ENCODE measurements at regions not wholly inside any gene's neighbourhood (a gene's known extent, or its start where the extent isn't known, plus 50 kb on each side); places are given as distances from the start of the nearest gene placed in this dataset.

DNA sequence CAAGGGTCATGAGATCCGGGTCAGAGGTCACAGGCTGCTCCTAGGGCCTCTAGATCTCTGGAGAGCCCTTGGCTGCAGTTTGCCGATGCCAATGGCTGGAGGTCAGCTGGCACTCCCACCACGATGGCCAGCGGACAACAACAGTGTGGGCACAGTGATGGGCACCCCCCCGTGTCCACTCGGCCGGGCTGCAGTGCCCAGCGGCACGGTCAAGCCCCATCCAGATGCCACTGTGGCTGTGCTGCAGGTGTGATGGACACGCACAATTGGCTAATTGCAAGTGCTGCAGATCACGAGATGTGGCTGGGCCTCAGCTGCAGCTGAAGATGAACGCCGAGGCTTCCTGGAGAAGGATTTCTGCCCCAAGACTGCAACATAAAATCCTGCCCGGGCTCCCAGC lies 80.7 kb downstream of the PDGFA start:
- H3K9me3 ChIP-seq (ENCODE audit: control insufficient read depth, insufficient read depth, low read depth, low read length) = no peaks in the 10 kb centered on the region
- POLR2A ChIA-PET = no interaction called here
- H3K36me3 ChIP-seq (ENCODE audit: control insufficient read depth in 2 of 2, insufficient read depth in 1 of 2, low read length in 2 of 2) = no peaks in the 10 kb centered on the region
- TF ChIP-seq ZNF660 (tag by site-specific recombination; IDR thresholded peaks at IDR 0.05) = no peak
- TF ChIP-seq ZNF610 (tag by site-specific recombination; IDR thresholded peaks at IDR 0.05; ENCODE audit: borderline replicate concordance) = no peak
- no peak for TF ChIP-seq ZBTB20 (tag by site-specific recombination; IDR thresholded peaks at IDR 0.05)
- no peak for TF ChIP-seq KLF9 (tag by site-specific recombination; IDR thresholded peaks at IDR 0.05; ENCODE audit: low read depth)
- no peak for TF ChIP-seq ZNF585B (tag by site-specific recombination; IDR thresholded peaks at IDR 0.05)
- TF ChIP-seq HOXD13 (CRISPR knock-in tag; IDR thresholded peaks at IDR 0.05; ENCODE audit: borderline replicate concordance) = no peak
- no peak for TF ChIP-seq ZNF292 (tag by site-specific recombination; IDR thresholded peaks at IDR 0.05; ENCODE audit: borderline replicate concordance, low read depth)
- TF ChIP-seq ZNF561 (tag by site-specific recombination; IDR thresholded peaks at IDR 0.05; ENCODE audit: borderline replicate concordance) = no peak
- no peak for TF ChIP-seq ZNF629 (tag by site-specific recombination; IDR thresholded peaks at IDR 0.05)
- H3K4me1 ChIP-seq (ENCODE audit: control insufficient read depth, insufficient read depth, low read length) = no peaks in the 10 kb centered on the region
- H3K4me3 ChIP-seq (ENCODE audit: low read depth, low read length) = no peak overlapping the region
- CTCF ChIA-PET = no interaction called here
- no peak overlapping the region for H3K27ac ChIP-seq (ENCODE audit: extremely low read depth, low read depth, low read length)

DNA sequence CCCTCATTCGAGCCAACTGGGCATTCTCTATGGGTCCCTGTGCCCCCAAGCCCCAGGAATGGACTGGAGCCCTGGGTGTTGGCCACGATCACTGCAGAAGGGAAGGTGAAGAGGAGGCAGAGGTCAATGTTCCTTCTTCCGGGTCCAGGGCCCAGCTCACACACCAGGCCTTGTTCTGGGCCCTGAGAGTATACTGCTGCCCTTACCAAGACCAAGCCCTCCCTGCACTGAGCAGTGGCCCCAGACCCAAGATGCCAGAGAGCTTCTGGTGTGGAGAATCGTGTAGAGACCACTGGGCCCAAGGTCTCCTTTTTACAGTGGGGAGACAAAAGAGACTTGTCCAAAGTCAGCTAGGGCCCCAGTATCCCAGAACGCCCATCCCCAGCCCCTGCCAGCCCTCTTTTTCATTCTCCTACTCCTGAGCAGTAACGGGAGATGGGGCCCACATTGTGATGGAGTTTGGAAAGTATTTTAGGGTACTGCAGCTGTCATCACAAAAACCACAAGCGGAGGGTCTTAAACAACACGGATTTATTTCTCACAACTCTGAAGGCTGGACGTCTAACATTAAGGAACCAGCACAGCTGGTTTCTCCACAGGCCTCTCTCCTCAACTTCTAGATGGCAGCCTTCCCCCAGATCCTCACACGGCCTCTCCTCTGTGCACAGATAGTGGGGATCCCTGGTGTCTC lies 79.4 kb downstream of the PDGFA start:
- ChIA-PET CTCF (interaction anchor here (0.6 to 1.2 kb wide), 2 partner anchors 9 to 737 kb away, joined by 3 read pairs; no protein-coding TSS in a partner anchor), POLR2A (no interaction called here)
- H3K36me3 ChIP-seq (ENCODE audit: control insufficient read depth in 2 of 2, insufficient read depth in 1 of 2, low read length in 2 of 2) = no peaks in the 10 kb centered on the region
- no peaks in the 10 kb centered on the region for H3K9me3 ChIP-seq (ENCODE audit: control insufficient read depth, insufficient read depth, low read depth, low read length)
- no peak overlapping the region for H3K27ac ChIP-seq (ENCODE audit: extremely low read depth, low read depth, low read length)
- H3K4me3 ChIP-seq (ENCODE audit: low read depth, low read length) = no peak overlapping the region
- TF ChIP-seq, protein P1, sequence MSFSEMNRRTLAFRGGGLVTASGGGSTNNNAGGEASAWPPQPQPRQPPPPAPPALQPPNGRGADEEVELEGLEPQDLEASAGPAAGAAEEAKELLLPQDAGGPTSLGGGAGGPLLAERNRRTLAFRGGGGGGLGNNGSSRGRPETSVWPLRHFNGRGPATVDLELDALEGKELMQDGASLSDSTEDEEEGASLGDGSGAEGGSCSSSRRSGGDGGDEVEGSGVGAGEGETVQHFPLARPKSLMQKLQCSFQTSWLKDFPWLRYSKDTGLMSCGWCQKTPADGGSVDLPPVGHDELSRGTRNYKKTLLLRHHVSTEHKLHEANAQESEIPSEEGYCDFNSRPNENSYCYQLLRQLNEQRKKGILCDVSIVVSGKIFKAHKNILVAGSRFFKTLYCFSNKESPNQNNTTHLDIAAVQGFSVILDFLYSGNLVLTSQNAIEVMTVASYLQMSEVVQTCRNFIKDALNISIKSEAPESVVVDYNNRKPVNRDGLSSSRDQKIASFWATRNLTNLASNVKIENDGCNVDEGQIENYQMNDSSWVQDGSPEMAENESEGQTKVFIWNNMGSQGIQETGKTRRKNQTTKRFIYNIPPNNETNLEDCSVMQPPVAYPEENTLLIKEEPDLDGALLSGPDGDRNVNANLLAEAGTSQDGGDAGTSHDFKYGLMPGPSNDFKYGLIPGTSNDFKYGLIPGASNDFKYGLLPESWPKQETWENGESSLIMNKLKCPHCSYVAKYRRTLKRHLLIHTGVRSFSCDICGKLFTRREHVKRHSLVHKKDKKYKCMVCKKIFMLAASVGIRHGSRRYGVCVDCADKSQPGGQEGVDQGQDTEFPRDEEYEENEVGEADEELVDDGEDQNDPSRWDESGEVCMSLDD (tag by site-specific recombination; IDR thresholded peaks at IDR 0.05) = no peak
- TF ChIP-seq ZNF768 (tag by site-specific recombination; IDR thresholded peaks at IDR 0.05) (no peak), HOXA7 (CRISPR knock-in tag; IDR thresholded peaks at IDR 0.05; ENCODE audit: borderline replicate concordance) (no peak), ZNF157 (tag by site-specific recombination; IDR thresholded peaks at IDR 0.05) (peak; percentile 99), ZNF169 (tag by site-specific recombination; IDR thresholded peaks at IDR 0.05) (no peak), ZNF791 (tag by site-specific recombination; IDR thresholded peaks at IDR 0.05) (no peak), ZNF133 (tag by site-specific recombination; IDR thresholded peaks at IDR 0.05) (no peak)
- no peaks in the 10 kb centered on the region for H3K4me1 ChIP-seq (ENCODE audit: control insufficient read depth, insufficient read depth, low read length)

DNA sequence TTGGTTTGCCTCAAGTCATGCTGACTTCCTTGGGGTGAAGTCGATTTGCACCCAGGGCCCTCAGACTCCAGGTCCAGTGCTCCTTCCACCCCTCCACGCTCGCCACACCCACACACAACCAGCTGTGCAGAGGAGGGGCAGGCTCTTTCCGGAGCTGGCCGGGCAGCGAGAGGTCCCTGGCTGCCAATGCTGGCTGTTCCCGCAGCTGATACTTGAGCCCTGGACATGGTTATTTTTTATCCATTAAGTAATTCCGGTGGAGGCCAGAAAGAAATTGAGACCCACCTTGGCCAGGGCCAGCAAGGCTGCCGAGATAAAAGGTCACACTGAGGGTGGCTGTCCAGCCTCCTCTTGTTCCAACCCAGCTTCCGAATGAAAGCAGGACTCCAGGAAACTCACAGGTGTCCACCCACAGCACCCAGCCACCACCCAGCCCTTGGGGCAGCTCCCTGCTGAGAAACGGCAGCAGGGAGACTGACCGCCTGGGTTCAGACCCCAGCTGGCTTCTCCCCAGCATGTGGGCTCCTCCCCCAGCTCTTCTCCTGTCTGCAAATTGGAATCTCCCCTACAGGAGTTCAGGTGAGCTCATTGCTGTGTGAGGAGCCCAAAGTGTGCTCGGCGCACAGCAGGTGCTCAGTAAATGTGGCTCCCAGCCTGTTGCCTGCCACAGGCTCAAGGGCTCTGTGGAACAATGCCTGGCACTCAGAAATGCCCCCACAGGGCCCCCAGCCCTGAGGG lies 77.8 kb downstream of the PDGFA start:
- POLR2A ChIA-PET = no interaction called here
- no peaks in the 10 kb centered on the region for H3K4me1 ChIP-seq (ENCODE audit: control insufficient read depth, insufficient read depth, low read length)
- CTCF ChIA-PET = interaction anchor here (0.7 to 1.2 kb wide), 2 partner anchors 8 to 70 kb away, joined by 3 read pairs; no protein-coding TSS in a partner anchor
- TF ChIP-seq KLF1 (tag by site-specific recombination; IDR thresholded peaks at IDR 0.05) (no peak), REPIN1 (tag by site-specific recombination; IDR thresholded peaks at IDR 0.05; ENCODE audit: low read depth) (no peak), SP7 (tag by site-specific recombination; IDR thresholded peaks at IDR 0.05) (no peak), ZNF561 (tag by site-specific recombination; IDR thresholded peaks at IDR 0.05; ENCODE audit: borderline replicate concordance) (no peak), ZNF776 (tag by site-specific recombination; IDR thresholded peaks at IDR 0.05; ENCODE audit: borderline replicate concordance) (no peak), ZNF837 (tag by site-specific recombination; IDR thresholded peaks at IDR 0.05) (no peak)
- TF ChIP-seq, protein P2, sequence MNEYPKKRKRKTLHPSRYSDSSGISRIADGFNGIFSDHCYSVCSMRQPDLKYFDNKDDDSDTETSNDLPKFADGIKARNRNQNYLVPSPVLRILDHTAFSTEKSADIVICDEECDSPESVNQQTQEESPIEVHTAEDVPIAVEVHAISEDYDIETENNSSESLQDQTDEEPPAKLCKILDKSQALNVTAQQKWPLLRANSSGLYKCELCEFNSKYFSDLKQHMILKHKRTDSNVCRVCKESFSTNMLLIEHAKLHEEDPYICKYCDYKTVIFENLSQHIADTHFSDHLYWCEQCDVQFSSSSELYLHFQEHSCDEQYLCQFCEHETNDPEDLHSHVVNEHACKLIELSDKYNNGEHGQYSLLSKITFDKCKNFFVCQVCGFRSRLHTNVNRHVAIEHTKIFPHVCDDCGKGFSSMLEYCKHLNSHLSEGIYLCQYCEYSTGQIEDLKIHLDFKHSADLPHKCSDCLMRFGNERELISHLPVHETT (tag by site-specific recombination; IDR thresholded peaks at IDR 0.05) = no peak

More for the DNA sequence above, 77.8 kb downstream of the PDGFA start:
- H3K36me3 ChIP-seq (ENCODE audit: control insufficient read depth in 2 of 2, insufficient read depth in 1 of 2, low read length in 2 of 2) = no peaks in the 10 kb centered on the region
- no peak overlapping the region for H3K4me3 ChIP-seq (ENCODE audit: low read depth, low read length)
- no peak overlapping the region for H3K27ac ChIP-seq (ENCODE audit: extremely low read depth, low read depth, low read length)
- H3K9me3 ChIP-seq (ENCODE audit: control insufficient read depth, insufficient read depth, low read depth, low read length) = no peaks in the 10 kb centered on the region

All from HEK293 (cell line).